NCI-H2029 treated with DMSO at 0.1 percent for 48 hours (cell line): ENCODE measurements at regions not wholly inside any gene's neighbourhood (a gene's known extent, or its start where the extent isn't known, plus 50 kb on each side); places are given as distances from the start of the nearest gene placed in this dataset.

Experiments
- DNase-seq: peaks from one replicate; lab custom pipeline; 2025; lab: John Stamatoyannopoulos, UW

DNA sequence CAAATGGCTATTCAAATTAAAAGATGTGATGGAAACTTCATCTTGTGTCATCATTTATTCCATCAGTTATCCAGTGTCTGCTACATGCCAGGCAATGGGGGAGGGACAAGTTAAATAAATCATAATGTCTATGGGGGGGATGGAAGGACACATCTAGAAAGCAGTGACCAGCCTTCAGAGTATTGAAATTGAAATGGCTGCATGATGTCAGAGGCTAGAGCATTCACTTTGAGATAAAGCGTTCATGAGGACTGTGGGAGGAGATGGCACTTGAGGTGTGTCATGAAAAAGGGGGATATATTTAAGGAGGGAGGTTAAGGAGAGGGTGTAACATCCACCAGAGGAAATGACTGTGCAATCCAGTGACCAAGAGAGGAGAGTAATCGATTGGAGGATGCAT lies 50.6 kb downstream of the SLIT2 start:
- DNase-seq = no peak

DNA sequence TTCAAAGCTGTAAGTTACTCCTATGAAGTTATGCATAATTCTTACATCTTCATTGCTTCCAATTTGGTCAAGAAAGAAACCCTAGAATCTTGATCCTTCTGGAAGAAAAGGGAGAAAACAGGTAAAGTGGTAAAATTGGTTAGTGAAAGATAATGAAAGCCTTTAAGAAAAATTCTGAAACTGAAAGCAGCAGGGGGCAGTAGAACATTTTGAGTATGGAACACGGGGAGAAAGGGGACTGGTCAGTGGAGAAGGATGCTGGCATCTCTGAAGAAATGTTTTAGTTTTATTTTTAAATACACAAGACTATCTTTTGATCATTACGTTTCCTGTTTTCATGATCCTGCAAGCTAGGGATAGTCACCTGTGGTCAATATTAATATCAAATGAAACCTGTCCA lies 54.3 kb downstream of the SLIT2 start:
- no peak for DNase-seq

DNA sequence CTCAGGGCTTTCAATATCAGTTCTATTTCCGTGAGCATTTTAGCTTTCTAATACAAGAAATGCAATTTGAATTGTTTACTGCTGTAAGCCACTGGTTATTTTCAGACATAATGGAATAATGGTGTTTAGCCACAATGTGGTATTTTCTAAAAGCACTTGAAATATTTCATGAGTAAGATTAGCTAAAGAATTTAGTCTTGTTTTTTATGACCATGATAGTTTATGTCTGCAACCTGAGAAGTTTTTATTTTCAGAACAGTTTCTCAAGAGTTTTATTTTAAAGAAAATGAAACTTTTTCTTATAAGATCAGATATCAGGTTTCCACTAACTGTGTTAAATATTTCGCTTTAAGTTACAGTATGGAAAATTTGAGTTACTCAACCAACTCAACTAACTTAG lies 60.2 kb downstream of the SLIT2 start:
- DNase-seq = no peak

DNA sequence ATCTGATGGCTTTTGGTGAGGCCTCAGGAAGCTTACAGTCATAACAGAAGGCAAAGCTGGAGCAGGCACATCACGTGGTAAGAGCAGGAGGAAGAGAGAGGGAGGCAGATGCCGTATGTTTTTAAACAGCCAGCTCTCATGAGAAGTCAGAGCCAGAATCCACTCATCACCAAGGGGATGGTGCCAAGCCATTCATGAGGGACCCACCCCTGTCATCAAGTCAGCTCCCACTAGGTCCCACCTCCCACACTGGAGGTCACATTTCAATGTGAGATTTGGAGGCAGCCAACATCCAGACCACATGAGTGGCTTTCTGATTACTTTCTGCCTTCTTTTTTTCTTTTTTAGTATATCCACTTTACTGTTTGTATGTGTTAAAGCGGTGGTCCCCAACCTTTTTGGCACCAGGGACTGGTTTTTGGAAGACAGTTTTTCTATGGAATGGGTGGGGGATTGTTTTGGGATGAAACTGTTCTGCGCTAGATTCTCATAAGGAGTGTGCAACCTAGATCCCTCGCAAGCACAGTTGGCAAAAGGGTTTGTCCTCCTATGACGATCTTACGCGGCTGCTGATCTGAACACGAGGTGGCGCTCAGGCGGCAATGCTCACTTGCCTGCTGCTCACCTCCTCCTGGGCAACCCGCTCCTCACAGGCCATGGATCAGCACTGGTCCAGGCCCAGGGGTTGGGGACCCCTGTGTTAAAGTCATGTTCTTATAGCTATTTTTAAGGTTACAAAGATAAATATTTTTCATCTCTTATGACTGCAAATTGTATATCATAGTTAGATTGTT lies 61.7 kb downstream of the SLIT2 start:
- DNase-seq = no peak

DNA sequence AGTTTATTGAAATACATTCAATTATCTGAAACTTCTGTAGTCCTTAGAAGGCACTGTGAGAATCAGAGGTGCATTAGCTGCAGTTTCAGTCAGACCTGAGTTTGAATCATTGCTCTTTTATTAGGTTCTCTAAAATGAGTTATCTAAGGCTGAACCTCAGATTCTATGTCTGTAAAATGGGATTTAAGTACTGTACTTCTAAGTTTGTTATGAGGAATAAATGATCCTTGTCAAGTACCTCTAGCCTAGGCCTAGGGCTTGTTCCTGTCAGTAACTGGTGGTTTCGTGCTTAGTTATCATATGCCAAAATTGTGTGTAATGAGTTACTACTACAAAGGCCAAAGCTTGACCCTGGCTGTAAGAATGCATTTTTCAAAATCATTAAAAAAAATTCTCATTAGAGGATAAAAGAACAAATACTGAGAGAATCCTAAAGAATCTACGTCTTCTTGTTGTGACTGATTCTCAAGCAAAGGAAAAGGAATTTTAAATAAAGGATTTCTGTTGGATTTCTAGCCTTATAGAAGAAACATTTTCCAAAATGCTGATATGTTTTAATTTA lies 65.8 kb downstream of the SLIT2 start:
- DNase-seq = no peak

DNA sequence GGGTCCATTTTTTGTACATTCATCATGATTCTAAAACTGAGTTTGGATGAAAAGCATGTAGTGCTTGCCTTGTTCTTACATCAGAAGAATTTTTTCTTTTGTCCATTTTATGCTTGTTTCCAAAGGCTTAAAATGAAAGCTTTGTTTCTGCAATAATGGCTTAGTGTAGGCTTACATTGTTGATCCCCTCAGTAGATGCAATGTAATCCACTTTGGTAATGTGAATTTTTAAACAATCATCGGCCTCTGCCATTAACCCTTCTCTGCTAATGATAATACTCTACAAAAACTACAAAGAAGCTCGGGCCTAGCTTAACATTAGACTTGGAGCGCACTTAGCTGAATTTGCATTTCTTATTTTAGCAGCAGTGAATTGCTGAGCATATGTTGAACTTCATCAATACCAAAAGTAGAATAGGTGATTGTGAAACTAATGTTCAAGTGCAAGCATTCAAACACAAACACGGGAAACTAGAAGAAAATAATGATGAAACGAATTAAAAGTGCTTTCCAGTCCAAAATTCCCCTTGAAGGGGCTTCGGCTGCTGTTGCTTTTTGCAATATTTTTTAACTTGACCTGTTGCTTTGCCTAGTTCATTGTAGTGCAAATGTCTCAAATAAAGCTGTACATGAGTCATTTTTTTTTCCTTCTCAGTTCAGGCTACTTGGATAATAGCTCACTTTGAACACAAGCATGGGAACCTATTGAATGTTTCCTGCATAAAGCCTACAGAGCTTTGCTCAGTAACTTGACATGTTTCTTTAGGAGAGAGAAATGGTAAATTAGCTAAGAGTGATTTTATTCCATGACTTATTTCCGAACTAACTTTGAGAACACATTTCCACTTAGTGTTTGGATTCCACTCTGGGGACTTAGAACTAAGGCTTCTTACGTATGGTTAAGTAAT lies 66.5 kb downstream of the SLIT2 start:
- DNase-seq = no peak

DNA sequence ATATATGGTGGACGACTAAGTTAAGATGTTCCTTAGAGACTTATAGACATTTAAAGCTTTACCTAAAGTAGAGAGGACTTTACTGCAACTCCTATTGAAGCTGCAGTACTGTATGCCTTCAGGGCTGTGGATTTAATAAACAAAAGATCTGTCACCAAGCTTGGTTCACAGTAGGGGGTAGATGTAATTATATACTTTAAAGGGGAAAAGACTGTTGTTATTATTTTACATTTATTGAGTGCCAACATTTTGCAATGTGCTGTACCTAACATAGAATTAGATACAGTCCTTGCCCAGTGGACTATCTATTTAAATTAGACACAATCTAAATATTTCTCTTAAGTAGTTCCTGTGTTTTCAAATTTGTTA lies 67.2 kb downstream of the SLIT2 start:
- DNase-seq = no peak

DNA sequence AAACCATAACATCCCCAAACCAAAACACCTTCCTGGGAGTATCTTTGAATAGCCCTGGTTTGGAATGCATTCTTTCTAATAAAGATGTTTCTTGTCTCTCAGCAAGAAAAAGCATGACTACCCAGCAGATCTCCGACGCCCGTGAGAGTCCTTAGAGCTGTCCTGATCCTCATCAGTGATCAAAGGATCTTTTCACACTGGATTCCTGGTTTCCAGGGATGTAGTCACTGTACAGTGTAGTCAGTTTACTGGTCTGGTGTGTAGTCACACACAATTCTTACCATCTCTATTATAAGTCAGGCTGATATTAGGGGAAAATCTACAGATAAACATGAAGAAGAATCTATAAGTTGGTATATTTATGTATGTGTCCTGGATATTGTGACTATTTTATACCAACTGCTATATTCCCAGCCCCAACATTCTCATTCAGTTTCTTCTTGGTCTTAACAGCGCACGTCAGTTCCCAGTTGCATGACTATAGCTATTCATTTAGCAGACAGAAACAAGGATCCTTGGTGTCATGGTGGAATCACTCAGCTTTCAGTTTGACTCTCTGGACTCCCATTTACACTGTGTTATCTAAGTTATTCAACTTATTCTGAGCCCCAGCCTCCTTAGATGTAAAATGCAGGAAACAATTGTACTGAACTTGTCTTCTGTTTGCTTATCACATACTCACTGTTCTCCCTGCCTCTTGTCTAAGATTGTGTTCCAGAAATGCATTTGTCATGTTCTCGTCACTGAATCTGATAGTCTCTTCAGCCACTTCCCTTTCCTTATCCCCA lies 68.3 kb downstream of the SLIT2 start:
- DNase-seq = no peak

DNA sequence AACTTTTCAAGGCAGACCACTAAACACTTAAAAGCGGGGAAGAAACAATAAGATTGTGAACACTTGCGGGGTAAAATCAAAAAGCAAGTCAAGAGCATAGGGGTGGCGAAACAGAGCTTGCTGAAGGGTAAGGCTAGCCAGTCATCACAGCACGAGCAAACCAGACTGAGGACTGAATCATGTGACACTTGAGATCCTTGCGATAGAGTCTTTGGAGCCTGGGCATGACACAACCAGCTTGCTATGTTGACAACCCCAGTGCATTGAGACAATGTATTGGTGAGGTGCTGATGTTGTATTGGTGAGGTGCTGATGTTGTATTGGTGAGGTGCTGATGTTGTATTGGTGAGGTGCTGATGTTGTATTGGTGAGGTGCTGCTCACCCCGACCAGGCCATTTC lies 72.3 kb downstream of the SLIT2 start:
- DNase-seq = no peak

DNA sequence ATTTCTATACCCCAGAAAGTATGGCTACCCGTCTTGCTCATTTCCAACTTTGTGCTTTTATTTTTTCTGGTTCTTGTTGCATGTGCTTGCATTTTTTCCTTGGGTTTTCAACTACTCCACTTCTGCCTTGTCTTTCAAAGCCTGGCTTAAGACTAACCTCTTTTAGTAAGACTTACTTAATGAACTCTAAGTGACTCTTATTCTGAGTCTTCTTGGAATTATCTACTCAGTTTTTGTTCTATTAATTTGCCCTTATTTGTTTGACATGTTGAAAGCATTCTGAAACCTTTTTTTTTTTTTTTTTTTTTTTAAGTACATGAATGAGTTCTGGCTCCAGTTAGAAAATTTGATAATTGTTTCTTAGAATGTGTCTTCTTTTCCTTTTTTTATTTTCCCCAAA lies 74.8 kb downstream of the SLIT2 start:
- no peak for DNase-seq

DNA sequence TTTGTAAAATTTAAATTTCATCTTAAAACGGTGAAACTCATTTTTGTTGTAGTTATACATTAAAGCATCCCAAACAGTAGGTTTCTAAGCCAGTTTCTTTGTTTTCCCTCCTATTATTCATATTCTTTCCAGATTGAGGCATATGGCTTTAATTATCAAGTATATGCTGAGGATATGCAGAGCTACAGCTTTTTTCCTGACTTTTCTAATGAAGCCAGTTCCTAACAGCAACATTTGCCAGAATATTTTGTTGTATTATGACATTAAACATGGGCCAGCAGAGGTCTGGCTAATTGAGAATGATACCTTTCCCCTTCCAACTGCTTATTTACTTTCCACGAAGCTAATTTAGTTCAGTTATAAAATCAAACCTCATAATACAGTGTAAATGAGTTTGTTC lies 75.3 kb downstream of the SLIT2 start:
- no peak for DNase-seq

DNA sequence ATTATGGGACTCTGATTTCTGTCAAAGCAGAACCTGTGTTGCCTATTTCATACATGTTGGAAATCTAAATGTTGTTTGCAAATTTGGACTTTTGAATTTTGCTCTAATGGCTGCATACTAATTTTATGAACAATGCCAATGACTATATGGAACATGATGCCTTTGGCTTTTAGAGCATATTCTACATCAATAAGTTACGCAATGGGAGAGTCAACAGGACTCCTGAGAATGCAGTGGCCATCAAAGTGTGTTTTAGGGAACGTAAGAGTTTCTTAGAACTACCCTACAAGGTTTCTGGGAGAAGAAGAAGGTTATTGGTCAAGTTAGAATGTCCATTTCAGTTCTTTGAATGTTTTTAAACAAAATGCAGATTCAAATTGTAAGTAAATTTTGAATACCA lies 76.1 kb downstream of the SLIT2 start:
- DNase-seq = no peak

DNA sequence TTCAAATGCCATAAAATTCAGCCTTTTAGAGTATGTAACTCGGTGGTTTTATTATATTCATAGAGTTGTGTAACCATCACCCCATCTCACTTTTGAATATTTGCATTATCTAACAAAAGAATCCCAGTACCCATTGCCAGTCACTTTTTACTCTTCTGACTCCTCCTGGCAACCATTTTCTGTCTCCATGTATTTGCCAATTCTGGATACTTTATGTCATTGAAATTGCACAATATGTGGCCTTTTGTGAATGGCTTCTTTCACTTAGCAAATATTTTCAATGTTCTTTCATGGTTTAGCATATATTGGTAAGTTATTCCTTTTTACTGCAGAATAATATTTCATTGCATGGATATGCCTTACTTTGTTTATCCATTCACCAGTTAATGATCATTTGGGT lies 79.9 kb downstream of the SLIT2 start:
- DNase-seq = no peak

DNA sequence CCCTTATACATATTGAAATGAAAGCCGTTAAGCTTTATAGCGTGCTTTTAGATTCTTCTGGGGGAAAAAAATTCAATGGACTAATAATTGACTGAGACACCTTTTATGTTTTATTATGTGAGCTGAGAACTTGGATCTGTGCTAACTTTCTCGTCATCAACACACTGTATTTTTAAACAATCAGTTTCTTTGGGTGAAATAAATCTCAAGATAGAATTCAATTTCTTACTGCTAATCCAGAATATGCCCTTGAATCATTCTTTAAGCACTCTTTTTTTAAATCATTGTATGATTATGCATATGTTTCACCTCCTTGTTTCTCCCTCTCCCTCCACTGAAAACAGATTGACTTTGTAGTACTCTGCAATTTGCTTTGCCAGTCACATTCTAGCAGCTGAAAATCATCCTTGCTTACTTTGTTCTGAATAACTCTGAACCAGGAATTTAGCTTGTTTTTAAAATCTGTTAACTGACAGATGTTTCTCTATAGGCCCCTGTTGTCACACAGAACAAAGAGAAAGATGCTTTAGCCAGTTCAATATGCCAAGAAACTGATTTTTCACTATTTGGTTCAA lies 81.5 kb downstream of the SLIT2 start:
- no peak for DNase-seq

DNA sequence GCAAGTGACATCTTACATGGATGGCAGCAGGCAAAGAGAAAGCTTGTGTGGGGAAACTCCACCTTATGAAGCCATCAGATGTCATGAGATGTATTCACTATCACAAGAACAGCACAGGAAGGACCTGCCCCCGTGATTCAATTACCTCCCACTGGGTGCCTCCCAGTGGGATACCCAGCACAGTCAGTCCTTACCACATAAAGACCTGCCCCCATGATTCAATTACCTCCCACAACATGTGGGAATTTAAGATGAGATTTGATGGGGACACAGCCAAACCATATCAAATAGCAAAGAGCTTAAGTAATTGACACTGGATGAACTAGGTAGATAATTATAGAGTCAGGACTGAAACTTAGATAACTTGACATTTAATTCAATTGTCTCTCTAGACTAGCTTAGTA lies 85.6 kb downstream of the SLIT2 start:
- DNase-seq = no peak

DNA sequence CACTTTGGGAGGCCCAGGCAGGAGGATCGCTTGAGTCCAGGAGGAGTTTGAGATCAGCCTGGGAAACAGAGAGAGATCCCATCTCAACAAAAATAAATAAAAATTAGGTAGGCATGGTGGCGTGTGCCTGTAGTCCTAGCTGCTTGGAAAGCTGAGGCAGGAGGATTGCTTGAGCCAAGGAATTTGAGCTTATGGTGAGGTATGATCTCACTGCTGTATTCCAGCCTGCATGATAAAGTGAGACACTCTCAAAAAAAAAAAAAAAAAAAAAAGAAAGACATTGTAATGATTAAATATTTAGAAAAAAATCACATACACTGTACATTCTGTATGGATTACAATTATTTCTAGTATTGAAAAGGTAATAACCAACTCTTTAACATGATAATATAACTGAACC lies 87.1 kb downstream of the SLIT2 start:
- no peak for DNase-seq

DNA sequence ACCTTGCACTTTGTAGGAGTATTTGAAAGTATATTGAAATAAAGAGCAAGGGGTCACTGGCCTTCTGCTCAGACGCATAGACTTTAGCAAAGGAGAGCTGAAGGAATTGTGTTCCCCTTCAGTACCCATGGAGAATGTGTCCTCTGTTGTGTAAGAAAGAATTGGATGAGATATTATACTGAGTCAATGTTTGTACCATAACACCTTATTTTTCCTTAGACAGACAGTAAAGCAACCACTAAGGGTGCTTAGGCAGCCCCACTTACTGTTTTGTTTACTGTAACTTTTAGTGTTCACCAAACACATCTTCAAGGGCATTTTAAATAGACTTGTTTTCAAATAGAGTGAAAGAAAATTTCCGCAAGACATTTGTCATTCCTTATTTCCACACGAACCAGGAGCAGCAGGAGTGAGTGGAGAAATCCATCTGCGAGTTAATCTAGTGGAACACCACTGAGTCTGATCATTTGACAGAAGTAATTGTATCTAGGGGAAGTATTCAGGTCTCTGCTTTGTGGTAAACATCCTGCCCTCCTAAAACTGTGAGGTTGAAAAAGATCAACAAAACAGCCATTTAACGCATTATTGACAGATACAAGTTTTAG lies 89.5 kb downstream of the SLIT2 start:
- no peak for DNase-seq

DNA sequence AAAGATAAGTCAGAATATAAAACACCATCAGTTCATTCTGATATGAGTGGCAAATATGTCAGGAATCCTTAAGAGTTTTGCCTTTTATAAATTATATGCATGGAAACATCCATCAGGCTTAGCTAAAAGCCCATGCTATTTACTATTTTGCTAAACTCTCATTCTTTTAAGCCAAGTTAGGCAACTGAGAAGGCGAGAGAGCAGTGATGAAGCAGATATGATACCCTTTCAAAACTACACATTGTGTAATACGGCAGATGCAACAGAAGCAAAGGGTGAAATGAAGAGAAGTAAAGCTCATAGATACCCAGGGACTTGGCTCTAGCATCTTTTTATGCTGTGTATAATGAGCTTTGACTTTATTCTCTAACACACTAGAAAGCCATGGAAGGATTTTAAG lies 95.8 kb downstream of the SLIT2 start:
- no peak for DNase-seq

DNA sequence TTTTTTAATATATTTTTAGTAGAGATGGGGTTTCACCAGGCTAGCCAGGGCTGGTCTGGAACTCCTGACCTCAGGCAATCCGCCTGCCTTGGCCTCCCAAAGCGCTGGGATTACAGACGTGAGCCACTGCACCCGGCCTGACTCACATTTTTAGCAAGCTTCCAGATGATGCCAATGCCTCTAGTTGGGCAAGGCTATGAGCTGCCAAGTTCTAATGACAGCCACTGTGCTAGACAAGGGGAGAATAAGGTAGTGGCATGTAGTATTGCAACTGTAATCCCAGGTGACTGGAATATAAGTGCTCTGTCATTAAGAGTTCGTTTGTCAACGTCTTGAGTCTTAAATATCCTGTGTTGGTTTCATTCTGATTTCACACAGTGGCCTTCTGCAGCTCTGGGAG lies 96.7 kb downstream of the SLIT2 start:
- DNase-seq = no peak

DNA sequence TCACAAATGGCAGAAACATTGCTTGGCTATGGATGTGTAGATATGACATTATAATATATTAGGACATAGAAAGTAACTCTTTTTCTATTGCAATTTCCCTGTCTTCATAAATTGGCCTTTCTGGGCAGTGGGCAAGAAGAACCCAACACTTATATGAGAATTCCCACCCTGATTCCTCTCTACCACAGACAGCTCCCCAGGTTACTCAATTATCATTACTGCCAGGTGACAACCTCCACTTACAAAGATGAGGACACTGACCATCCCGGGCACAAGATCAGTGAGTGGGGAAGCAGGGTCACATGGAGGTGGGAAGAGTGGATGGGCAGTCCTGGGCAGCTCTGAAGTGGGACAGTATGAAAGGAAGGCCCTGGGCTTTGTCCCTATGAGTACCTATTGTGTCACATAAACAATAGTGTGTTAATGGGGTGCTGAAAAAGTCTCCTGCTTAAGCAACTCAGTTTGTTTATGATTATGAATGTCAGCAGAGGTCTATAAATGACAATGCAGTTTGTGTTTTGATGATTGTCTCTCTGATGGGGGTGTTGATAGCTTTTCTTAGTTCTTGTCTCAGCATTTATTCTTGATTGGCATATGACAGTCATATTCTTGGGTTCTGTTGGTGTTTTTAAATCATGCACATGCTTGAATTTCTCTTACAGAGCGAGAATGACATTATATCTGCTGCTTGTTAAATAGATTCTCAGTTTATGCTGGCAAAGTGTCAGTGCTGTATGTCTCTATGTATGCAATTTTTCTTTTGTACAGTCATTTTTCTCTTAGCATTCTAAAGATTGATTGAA lies 99.9 kb downstream of the SLIT2 start:
- no peak for DNase-seq

DNA sequence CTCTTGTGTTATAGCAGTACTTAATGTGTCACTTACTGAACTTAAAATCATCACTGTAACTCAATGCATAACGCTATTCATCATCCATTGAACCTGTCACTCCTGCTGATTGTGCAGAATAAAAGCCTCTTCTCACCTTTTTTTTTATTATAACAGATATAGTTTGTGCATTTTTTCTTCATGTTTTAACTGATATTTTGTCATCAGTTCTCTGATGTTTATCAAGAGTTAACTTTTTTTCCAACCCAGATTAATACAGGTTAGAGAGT lies 100.4 kb downstream of the SLIT2 start:
- DNase-seq = no peak
